ENCODE measurements at regions not wholly inside any gene's neighbourhood (a gene's known extent, or its start where the extent isn't known, plus 50 kb on each side); places are given as distances from the start of the nearest gene placed in this dataset.

DNA sequence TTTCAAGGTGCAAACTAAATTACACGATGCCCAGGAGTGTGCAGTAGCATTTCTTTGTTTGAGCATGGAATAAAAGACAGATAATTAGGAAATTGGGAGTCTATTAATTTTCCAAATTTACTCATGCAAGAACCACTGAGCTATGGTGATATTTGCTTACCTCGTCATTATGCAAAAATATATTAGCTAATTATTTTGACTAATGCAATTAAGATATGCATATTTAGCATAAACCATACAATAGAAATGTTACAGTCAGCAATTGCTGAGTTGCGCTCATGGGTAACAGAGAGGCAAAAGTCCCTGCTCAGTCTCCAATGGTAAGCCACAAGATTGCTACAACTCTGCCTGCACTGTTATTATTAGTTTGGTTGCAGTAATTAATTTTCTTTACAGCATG lies 342.0 kb downstream of the TXNL1 start:
- TF ChIP-seq POLR2A (IDR thresholded peaks at IDR 0.05; ENCODE audit: control extremely low read depth in 1 of 2, low read depth in 2 of 2, low read length in 2 of 2): no peak
- TF ChIP-seq SAP30 (IDR thresholded peaks at IDR 0.05; ENCODE audit: insufficient read depth, insufficient replicate concordance, low read length): no peak
- no peak for TF ChIP-seq BACH1 (IDR thresholded peaks at IDR 0.05; ENCODE audit: low read length)
- TF ChIP-seq, protein P1, sequence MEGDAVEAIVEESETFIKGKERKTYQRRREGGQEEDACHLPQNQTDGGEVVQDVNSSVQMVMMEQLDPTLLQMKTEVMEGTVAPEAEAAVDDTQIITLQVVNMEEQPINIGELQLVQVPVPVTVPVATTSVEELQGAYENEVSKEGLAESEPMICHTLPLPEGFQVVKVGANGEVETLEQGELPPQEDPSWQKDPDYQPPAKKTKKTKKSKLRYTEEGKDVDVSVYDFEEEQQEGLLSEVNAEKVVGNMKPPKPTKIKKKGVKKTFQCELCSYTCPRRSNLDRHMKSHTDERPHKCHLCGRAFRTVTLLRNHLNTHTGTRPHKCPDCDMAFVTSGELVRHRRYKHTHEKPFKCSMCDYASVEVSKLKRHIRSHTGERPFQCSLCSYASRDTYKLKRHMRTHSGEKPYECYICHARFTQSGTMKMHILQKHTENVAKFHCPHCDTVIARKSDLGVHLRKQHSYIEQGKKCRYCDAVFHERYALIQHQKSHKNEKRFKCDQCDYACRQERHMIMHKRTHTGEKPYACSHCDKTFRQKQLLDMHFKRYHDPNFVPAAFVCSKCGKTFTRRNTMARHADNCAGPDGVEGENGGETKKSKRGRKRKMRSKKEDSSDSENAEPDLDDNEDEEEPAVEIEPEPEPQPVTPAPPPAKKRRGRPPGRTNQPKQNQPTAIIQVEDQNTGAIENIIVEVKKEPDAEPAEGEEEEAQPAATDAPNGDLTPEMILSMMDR (IDR thresholded peaks at IDR 0.05; ENCODE audit: control extremely low read depth in 1 of 3, insufficient read depth in 1 of 3, low read depth in 1 of 3, low read length in 3 of 3): no peak
- no peak for TF ChIP-seq ATF2 (IDR thresholded peaks at IDR 0.05; ENCODE audit: low read length)
- no peak for TF ChIP-seq BRCA1 (IDR thresholded peaks at IDR 0.05; ENCODE audit: low read depth, low read length)
- no peak for TF ChIP-seq EP300 (IDR thresholded peaks at IDR 0.05; ENCODE audit: borderline replicate concordance in 1 of 2, low read depth in 2 of 2, low read length in 2 of 2)
- TF ChIP-seq SUZ12 (IDR thresholded peaks at IDR 0.05; ENCODE audit: low read length): no peak
- TF ChIP-seq ZNF274 (IDR thresholded peaks at IDR 0.05; ENCODE audit: borderline replicate concordance, extremely low read depth, low read length): no peak
- TF ChIP-seq FOSL1 (IDR thresholded peaks at IDR 0.05; ENCODE audit: insufficient read depth, low read depth, low read length): no peak
- TF ChIP-seq EZH2 (IDR thresholded peaks at IDR 0.05; ENCODE audit: low read depth, low read length, severe bottlenecking): no peak
- no peak for TF ChIP-seq NRF1 (IDR thresholded peaks at IDR 0.05; ENCODE audit: low read depth, low read length)

All from H1 (cell line).